Right kidney (tissue), 1 donor: ENCODE measurements at regions not wholly inside any gene's neighbourhood (a gene's known extent, or its start where the extent isn't known, plus 50 kb on each side); places are given as distances from the start of the nearest gene placed in this dataset.

Experiments used
- DNase-seq: peaks from one replicate; pipeline ENCODE4 v3.0.0-alpha.2; 2016

- DNase-seq: no peak
Measured at GRCh38 chr14:97301931-97302559, 504.9 kb downstream of the VRK1 start.

DNA sequence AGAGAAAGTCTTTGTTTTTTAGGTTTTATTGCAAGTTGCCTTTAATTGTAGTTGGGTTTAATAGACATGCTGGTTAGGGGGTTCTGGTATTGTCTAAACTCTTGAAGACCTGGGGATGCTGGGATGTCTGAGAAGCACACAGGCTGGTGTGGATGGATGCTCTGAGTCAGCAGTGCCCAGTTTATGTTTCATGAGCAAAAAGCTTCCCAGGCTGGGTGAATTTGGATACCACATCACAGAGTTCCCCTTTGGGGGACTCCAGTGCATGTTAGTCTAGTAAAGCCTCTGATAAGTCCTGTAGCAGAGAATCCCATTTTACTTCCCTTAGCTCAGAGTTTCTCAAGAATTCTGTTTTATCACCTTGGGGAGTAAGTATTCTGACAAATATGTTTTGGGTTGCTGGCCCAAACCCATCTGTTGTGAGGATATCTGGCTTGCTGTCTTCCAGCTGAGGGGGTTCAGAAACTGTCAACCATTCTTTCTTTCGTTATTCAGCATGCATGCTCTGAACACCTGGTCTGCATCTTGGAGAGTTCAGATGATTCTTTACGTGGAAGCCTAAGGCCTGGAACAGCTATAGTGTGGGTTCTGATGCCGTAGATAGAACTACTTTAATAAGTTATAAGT, 509.1 kb downstream of the VRK1 start:
- DNase-seq: no peak

GRCh38 chr14:97306760-97307246, 509.6 kb downstream of the VRK1 start:
- DNase-seq: no peak

GRCh38 chr14:97311411-97311810, 514.2 kb downstream of the VRK1 start:
- no peak for DNase-seq

DNA sequence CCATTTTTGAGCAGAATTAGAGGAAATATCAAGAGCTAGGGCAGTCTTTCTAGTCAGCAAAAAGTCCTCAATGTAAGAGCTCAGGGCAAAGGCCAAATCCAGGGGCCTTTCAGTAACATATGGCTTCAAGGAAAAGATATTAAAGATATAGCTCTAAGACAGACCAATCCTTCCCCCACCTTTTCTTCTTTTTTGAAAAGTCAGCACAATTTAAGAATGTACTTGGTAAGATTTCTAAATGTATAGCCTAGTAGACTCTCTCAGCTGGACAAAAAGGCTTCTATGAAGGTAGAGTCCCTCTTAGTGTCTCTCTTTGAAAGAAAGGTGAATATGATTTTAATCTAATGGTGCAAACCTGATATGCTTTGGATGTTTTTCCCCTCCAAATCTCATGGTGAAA, 515.7 kb downstream of the VRK1 start:
- DNase-seq: no peak

GRCh38 chr14:97315790-97316189, 518.6 kb downstream of the VRK1 start:
- no peak for DNase-seq

DNA sequence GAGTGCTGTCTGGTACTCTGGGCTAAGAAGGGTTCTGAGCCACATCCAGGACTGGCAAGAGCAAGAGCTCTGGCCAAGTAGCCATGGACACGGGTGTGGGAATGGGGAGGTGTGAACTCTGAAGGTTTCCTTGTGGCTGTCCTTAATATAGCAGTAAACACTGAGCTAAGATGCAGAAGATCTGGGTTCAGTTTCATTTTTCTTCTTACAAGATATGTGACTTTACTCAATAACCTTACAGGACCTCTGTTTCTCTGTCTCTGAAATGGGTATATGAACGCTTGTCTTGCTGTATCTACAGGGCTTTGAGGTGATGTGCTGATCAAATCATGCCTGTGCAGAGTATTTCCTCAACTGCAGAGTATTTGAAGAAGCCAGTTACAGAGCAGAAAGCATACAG, 521.2 kb downstream of the VRK1 start:
- no peak for DNase-seq

DNA sequence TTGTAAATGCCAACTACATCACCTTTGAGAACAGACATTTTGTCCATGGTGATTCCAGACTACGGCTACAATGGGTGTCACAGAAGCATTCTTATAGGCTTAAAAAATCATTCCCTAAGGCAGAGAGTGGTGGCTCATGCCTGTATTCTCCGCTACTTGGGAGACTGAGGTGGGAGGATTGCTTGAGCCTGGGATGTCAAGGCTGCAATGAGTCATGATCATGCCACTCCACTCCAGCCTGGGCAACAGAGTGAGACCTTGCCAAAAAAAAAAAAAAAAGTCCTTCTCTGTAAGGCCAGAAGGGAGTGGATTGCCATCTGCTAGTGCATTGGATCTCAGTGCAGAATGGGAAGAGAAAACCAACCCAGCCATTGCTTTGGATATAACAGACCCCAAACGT, 522.5 kb downstream of the VRK1 start:
- no peak for DNase-seq

GRCh38 chr14:97328743-97329142, 531.6 kb downstream of the VRK1 start:
- DNase-seq: no peak

- DNase-seq: no peak
Measured at GRCh38 chr14:97329701-97330100, 532.5 kb downstream of the VRK1 start.

DNA sequence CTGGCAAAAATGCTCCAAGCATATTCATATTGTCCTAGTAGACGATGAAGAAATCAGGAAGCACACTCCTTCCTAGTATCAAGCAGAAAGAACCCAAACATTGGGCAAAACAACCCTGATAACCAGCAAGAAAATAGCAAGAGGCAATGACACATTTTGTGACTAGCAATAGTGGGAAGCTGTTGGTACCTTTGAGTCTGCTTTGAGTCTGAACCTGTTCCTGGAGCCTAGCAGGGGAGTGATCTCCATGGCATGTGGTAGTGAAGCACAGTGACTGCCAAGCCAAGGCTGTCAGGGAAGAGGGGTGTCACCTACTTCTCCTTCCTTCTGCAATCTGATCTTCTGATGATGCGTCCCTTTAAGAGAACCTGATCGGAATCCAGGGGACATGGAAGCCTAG, 533.9 kb downstream of the VRK1 start:
- no peak for DNase-seq

DNA sequence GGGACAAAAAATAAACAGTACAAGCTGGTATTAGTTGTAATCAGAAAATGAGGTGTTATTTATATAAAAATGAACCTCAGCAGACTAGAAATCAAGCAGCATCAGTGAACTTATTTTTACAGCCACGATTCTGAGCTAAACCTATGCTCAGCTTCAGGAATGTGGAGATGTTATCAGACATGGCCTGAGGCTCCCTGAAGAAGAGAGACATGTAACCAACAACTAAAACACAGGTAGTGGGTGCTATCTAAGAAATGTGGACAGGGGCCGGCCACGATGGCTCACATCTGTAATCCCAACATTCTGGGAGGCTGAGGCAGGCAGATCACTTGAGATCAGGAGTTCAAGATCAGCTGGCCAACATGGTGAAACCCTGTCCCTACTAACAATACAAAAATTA, 534.3 kb downstream of the VRK1 start:
- DNase-seq: no peak

- no peak for DNase-seq
Measured at GRCh38 chr14:97336179-97336578, 539.0 kb downstream of the VRK1 start.

DNA sequence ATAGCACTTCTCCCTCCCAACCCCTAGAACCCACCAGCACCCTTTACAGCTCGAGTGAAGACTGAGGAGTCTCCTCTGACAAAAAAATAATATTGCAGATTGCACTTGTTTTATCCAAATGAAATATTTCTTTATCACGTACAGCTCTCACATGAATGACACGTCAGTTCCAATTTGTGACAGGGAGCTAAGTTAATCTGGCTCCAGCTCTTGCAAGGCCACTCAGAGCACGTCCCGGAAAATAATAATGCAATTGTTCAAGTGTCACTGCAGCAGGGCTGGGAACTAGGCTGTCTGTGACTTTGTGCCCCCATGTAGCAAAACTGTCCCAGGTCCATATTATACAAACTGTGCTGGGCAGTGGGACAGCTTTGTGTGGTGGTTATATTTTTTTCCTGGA, 539.6 kb downstream of the VRK1 start:
- DNase-seq: no peak

DNA sequence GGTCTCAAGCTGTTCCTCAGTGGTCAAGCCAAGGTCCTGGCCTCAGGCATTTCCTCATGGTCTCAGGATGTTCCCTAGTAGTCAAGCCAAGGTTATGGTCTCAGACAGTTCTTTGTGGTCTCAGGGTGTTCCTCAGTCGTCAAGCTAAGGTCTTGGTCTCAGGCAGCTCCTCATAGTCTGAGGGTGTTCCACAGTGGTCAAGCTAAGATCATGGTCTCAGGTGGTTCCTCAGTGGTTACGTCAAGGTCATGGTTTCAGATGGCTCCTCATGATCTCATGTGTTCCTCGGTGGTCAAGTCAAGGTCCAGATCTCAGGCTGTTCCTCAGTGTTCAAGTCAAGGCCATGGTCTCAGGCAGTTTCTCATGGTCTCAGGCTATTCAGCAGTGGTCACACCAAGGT, 540.1 kb downstream of the VRK1 start:
- no peak for DNase-seq

GRCh38 chr14:97337670-97338069, 540.5 kb downstream of the VRK1 start:
- DNase-seq: no peak

- no peak for DNase-seq
Measured at GRCh38 chr14:97344666-97345065, 547.5 kb downstream of the VRK1 start.

GRCh38 chr14:97346675-97347074, 549.5 kb downstream of the VRK1 start:
- no peak for DNase-seq

GRCh38 chr14:97349463-97349862, 552.3 kb downstream of the VRK1 start:
- no peak for DNase-seq

DNA sequence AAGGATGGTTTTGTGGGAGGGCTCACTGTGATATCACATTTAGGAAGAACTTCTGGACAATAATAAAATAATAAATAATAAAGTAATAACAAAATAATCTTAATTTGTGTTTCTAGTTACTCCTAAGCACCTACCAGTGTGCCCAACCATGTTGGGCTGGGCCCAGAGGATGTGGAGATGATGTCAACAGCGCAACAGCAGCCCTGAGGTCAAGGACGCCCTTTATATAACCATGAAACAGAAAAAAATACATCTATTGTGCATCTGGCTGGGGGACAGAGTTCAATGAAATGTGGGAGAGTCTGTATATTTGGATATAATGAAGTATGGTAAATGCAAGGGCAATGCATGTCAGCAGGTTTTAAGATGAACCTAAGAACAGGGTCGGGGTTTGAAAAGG, 552.8 kb downstream of the VRK1 start:
- no peak for DNase-seq

GRCh38 chr14:97350415-97350814, 553.2 kb downstream of the VRK1 start:
- DNase-seq: no peak

DNA sequence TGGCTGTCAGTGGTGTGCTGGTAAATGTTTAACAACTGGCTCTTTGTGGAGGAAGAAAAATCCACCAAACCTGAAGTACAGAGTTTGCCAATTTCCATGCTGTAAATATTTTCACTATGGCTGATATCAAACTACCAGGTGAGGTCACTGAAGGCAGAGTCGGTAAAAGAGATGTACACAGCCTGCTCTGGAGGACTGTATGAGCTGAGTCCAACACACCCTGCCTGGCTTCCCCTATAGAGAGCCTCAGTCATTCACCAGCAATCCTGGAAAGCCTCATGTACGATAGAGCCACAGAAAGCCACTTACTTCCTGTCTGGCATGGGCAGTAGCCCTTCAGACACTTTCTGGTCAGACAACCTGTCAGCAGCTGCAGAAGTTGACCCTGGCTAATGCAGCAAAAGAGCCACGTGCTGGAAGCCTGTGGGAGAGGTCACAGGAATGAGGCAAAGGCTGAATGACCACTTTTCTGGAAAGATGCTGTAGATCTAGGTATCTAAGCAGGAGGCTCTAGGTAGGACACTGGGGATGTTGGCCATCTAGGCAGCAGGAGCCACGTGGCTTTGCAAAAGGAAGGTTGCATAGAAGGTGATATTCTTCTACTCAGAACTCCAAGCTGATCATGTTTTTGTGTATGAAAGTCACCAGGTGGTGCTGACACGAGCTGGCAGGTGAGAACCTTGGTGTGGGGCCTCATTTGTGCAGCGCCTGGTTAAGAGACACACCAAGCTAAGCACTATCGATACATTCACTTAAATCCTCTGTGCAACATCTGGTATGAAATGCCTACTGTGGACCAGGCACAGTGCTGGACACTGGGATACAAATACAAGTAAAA, 553.9 kb downstream of the VRK1 start:
- no peak for DNase-seq

DNA sequence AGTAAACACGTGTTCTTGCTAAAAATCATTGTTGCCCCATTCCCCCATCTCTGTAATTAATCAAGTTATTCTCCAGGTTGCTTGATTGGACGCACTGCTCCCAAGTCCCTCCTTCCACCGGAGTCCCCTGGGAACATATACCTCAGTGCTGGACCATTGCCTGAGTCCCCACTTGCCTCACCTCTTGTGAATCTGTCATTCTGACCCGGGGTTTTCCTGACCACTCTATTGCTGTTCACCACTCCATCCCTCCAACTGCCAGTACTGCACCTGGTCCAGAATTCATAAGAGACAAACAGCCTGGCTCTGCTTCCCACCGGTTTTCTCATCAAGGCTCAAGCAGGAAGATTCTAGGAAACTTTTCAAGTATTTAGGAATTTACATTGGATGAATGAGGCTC, 555.9 kb downstream of the VRK1 start:
- no peak for DNase-seq
